ENCODE measurements at regions not wholly inside any gene's neighbourhood (a gene's known extent, or its start where the extent isn't known, plus 50 kb on each side); places are given as distances from the start of the nearest gene placed in this dataset.

- no peak for DNase-seq
These were observed 516.9 kb upstream of the LARGE1 start for GRCh38 chr22:34437140-34437539.

GRCh38 chr22:34454598-34454997 lies 534.3 kb upstream of the LARGE1 start:
- DNase-seq = no peak

- DNase-seq = no peak
These were observed 542.5 kb upstream of the LARGE1 start for GRCh38 chr22:34462795-34463194.

GRCh38 chr22:34475886-34476285 lies 555.6 kb upstream of the LARGE1 start:
- DNase-seq = no peak

- no peak for DNase-seq
These were observed 556.5 kb upstream of the LARGE1 start for GRCh38 chr22:34476762-34477161.

GRCh38 chr22:34481090-34481489 lies 560.8 kb upstream of the LARGE1 start:
- DNase-seq = no peak

- DNase-seq = no peak
These were observed 566.1 kb upstream of the LARGE1 start for GRCh38 chr22:34486381-34486780.

GRCh38 chr22:34489861-34490260 lies 569.6 kb upstream of the LARGE1 start:
- DNase-seq = no peak

GRCh38 chr22:34490886-34491285 lies 570.6 kb upstream of the LARGE1 start:
- DNase-seq = no peak

GRCh38 chr22:34493486-34493885 lies 572.5 kb upstream of the ISX start:
- DNase-seq = no peak

GRCh38 chr22:34501366-34501965 lies 564.5 kb upstream of the ISX start:
- no peak for DNase-seq

- no peak for DNase-seq
These were observed 563.1 kb upstream of the ISX start for GRCh38 chr22:34502821-34503220.

- no peak for DNase-seq
These were observed 557.2 kb upstream of the ISX start for GRCh38 chr22:34508797-34509196.

- no peak for DNase-seq
These were observed 539.3 kb upstream of the ISX start for GRCh38 chr22:34526681-34527080.

- no peak for DNase-seq
These were observed 531.9 kb upstream of the ISX start for GRCh38 chr22:34534101-34534500.

- no peak for DNase-seq
These were observed 498.6 kb upstream of the ISX start for GRCh38 chr22:34567367-34567766.

- no peak for DNase-seq
These were observed 495.6 kb upstream of the ISX start for GRCh38 chr22:34570408-34570807.

- DNase-seq = no peak
These were observed 486.4 kb upstream of the ISX start for GRCh38 chr22:34579519-34579918.

GRCh38 chr22:34587357-34588356 lies 478.3 kb upstream of the ISX start:
- no peak for DNase-seq

GRCh38 chr22:34588871-34589545 lies 476.9 kb upstream of the ISX start:
- DNase-seq = no peak

- no peak for DNase-seq
These were observed 473.7 kb upstream of the ISX start for GRCh38 chr22:34592123-34592740.

GRCh38 chr22:34599567-34599966 lies 466.4 kb upstream of the ISX start:
- no peak for DNase-seq

GRCh38 chr22:34604312-34604711 lies 461.6 kb upstream of the ISX start:
- no peak for DNase-seq
